HG03520 (cell line): ENCODE measurements at regions not wholly inside any gene's neighbourhood (a gene's known extent, or its start where the extent isn't known, plus 50 kb on each side); places are given as distances from the start of the nearest gene placed in this dataset.

Experiments used
- ATAC-seq: cut with Tn5 transposase; IDR thresholded peaks from one replicate; pipeline ENCODE4 v1.9.1; 2021; ENCODE audit warnings: mild to moderate bottlenecking, moderate library complexity; ENCODE audit not compliant: unreplicated experiment

- ATAC-seq = no peak
Observed at GRCh38 chr3:178058629-178059028, 477.6 kb upstream of the KCNMB2 start.

- ATAC-seq = no peak
Observed at GRCh38 chr3:178059119-178059518, 477.1 kb upstream of the KCNMB2 start.

DNA sequence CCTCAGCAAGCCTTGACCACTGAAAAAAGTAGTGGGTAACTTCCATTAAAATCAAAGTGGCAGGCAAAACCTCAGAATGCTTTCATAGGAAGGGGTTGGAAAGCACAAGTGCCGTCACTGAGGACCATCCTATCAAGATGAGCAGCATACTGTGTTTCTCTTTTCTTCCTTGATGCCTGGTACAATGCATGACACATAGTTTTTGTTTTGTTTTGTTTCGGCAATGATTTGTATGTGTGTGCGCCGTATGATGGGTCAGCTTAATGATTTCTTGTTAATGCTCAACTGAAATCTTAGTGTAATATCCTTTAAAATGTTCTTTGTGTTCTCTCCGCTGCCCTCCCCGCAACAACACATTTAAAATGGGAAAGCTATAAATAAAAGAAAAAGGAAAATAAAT is 476.4 kb upstream of the KCNMB2 start:
- ATAC-seq = no peak

GRCh38 chr3:178060407-178060806 is 475.8 kb upstream of the KCNMB2 start:
- no peak for ATAC-seq

- no peak for ATAC-seq
Observed at GRCh38 chr3:178062126-178062525, 474.1 kb upstream of the KCNMB2 start.

GRCh38 chr3:178063461-178063860 is 472.8 kb upstream of the KCNMB2 start:
- ATAC-seq = no peak

- ATAC-seq = no peak
Observed at GRCh38 chr3:178067721-178068120, 468.5 kb upstream of the KCNMB2 start.

DNA sequence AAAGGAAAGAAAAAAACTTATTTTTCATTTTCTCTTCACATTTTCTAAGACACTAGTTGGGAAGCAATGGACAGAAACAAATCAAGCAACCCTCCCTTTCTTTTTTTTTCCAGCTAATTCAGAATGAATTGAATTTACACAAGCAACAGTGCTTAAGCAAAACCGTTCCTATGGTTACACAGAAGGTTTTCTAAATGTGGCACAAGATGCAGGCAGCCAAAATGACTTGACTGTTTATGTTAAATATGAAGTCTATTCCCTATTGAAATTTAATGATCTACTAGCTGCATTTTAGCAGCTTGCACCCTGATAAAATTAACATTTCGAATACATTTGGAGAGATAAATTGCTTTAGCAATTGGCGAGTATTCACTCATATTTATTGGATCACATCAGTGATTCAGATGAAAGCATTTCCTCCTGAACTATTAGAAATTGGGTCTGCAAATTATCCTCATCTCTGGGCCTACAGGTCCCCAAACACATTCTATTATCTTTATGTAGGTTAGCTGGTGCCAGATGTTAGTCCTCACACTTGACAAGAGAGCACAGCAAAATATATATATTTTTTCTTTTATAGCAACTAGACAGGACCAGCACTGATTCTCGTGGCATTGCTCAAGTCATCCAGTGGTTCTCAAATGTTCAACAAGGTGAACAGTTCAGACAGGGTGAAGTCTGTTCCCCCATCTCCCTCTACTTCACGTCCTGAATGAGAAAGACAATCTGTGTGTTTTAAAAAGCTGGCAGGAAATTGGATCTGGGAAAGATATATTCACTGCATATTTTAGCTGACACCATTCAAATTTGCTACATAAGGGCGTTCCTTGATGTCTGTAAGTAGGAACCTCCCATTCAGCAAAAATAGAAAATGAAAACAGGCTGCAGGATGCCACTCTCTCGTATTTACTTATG is 463.6 kb upstream of the KCNMB2 start:
- ATAC-seq = no peak

DNA sequence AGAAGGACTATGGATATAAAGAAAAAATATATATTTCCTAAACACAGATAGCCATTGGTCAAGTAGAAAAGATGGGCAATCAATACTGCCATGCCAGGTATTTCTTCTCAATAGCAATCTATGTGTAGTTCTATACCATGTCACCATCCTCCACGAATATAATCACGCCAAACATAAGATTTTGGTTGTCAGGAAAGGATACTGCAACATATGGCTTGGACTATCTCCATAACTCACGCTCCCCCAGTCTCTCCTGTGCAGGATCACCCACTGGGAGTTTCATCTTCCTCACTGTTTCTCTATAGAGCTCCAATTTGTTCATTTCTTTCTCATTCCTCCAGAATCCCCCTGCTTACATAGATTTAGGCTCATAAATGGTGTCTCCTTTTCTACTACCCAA is 462.9 kb upstream of the KCNMB2 start:
- no peak for ATAC-seq

DNA sequence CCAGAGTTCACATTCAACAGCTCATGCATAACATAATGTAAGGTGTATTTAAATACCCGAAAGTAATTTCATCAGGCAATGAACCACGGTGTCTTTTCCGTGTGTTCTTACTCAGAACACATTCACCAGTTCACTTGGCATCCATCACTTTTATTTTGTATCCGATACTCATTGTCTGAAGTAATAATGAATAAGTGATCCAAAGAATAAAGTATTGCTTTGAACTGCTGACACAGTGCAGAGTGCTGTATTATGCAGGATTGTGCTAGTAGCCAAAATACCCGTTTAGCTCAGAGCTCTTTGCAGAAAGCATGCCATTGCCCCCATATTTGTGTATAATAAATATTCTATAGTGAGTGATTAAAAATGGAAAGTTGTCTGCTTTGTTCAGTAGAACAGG is 460.9 kb upstream of the KCNMB2 start:
- ATAC-seq = no peak

- ATAC-seq = no peak
Observed at GRCh38 chr3:178078953-178079352, 457.3 kb upstream of the KCNMB2 start.

DNA sequence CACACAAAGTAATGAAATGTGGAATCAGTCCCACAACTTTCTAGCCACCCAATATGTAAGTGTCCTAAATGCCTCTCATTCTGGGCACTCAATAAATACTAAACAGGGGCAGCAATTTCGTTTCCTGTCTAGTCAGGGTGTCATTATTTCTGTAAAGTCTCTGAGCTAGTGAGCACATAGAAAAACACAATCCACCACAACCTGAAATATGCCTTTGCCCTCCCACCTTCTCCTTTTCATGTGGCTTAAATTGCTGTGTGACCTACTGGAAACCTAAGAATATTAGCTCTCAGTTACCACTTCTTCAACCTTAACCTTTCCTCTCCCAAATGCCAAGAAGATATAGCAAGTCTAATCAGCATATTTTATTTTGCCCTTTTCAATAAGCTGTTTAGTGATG is 456.3 kb upstream of the KCNMB2 start:
- ATAC-seq = no peak

DNA sequence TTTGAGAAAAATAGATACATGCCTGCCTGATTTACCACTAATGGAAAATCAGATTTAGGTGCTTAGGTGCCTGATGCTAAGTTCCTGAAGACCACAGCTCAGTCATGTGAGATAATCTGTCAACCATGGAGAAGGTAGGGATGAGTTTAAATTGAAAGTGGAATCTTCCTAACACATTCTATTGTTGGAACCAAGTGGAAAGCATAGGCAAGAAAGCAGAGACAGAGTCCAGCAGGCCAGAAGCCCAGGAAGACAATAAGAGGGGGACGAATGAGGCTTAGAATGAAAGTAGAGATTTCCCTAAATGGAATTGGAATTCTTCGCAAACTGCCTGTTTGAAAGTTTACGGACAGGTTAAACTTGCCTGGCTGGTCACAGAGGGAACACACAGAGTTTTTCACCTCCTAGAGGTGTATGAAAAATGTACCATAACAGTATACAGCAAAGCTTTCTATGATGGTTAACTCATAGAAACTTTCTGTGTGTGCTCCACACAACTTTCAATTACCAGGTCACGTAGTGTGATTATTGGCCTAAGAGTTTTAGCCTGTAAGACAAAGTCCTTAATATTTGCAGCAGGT is 453.8 kb upstream of the KCNMB2 start:
- ATAC-seq = no peak

- no peak for ATAC-seq
Observed at GRCh38 chr3:178083906-178084866, 452.1 kb upstream of the KCNMB2 start.

- no peak for ATAC-seq
Observed at GRCh38 chr3:178084938-178085816, 451.1 kb upstream of the KCNMB2 start.

DNA sequence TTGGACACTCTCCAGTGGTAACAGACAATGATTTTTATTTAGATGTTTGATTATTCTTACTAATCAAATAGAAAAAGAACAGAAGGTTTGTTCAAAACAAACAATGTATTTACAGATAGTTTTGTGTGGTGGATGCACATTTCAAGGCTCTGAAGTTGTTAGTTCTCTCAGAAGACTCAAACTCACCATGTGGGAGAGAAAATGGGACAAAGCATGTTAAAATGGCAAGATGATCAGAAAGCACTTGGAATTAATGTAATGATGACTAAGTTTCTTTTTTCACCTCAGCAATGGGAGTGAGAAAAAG is 450.5 kb upstream of the KCNMB2 start:
- no peak for ATAC-seq

GRCh38 chr3:178086144-178086825 is 450.0 kb upstream of the KCNMB2 start:
- ATAC-seq = no peak

GRCh38 chr3:178087376-178087775 is 448.9 kb upstream of the KCNMB2 start:
- ATAC-seq = no peak

DNA sequence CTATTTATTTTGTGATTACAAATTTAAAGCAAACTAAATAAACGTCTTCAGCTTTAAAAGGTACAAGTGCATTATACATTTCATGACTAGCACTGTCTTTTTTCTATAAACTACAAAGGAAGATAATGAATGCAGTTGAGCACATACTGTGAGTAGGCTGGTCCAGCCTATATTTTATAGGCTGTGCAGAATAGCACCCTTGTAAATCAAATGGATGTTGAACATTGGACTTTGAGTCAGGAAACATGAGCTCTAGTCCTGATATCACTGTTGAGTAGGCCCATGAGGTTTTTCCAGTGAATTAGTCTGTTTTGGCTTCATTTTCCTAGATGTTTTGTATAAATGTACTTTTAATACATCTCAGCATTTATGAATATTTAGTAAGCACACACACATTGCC is 447.3 kb upstream of the KCNMB2 start:
- no peak for ATAC-seq

- no peak for ATAC-seq
Observed at GRCh38 chr3:178090899-178091298, 445.3 kb upstream of the KCNMB2 start.
